Neural crest cell (in vitro differentiated cells): ENCODE measurements at regions not wholly inside any gene's neighbourhood (a gene's known extent, or its start where the extent isn't known, plus 50 kb on each side); places are given as distances from the start of the nearest gene placed in this dataset.

Source experiments
- DNase-seq: peaks from one replicate; pipeline ENCODE4 v3.0.0; 2021; ENCODE audit warnings: low read depth, mixed read lengths, low spot score
- H3K27ac Mint-ChIP-seq: one replicate; pipeline ENCODE4 v1.8.0; 2021; ENCODE audit warnings: mild to moderate bottlenecking, mixed read lengths; ENCODE audit not compliant: unreplicated experiment
- H3K27me3 Mint-ChIP-seq: 2 replicates; pipeline ENCODE4 v1.8.0; 2021; ENCODE audit warnings: low read depth, mild to moderate bottlenecking, mixed read lengths
- H3K36me3 Mint-ChIP-seq: 2 replicates; pipeline ENCODE4 v1.8.0; 2021; ENCODE audit warnings: low read depth, mild to moderate bottlenecking, mixed read lengths
- H3K4me1 Mint-ChIP-seq: 2 replicates; pipeline ENCODE4 v1.8.0; 2021; ENCODE audit warnings: mixed read lengths
- H3K4me3 Mint-ChIP-seq: one replicate; pipeline ENCODE4 v1.8.0; 2021; ENCODE audit warnings: mild to moderate bottlenecking, mixed read lengths
- H3K9me3 Mint-ChIP-seq: 2 replicates; pipeline ENCODE4 v1.8.0; 2021; ENCODE audit warnings: mixed read lengths
- CTCF ChIP-seq: fragments of 200-600 bp; sonication (generic); conservative IDR thresholded peaks from 2 replicates; pipeline ENCODE4 v1.5.0; 2021; ENCODE audit warnings: antibody characterized with exemption, mild to moderate bottlenecking

- H3K4me1 Mint-ChIP-seq: peaks cover 7% of the 10 kb centered on the region
- DNase-seq: peak; percentile 38
Measured at GRCh38 chr5:2017540-2018389, 135.0 kb upstream of the IRX4 start.

GRCh38 chr5:2015961-2016360, 133.2 kb upstream of the IRX4 start:
- peaks cover 11% of the 10 kb centered on the region for H3K4me1 Mint-ChIP-seq
- no peak for DNase-seq
- no peak overlapping the region for H3K27ac Mint-ChIP-seq
- H3K27me3 Mint-ChIP-seq: no peaks in the 10 kb centered on the region
- H3K9me3 Mint-ChIP-seq: no peaks in the 10 kb centered on the region
- H3K36me3 Mint-ChIP-seq: no peaks in the 10 kb centered on the region
- no peak for TF ChIP-seq CTCF
- H3K4me3 Mint-ChIP-seq: no peak overlapping the region

More at GRCh38 chr5:2017540-2018389, 135.0 kb upstream of the IRX4 start:
- H3K27me3 Mint-ChIP-seq: peaks cover 7% of the 10 kb centered on the region
- H3K4me3 Mint-ChIP-seq: no peak overlapping the region
- no peak overlapping the region for H3K27ac Mint-ChIP-seq
- peak; percentile 61 for TF ChIP-seq CTCF
- H3K9me3 Mint-ChIP-seq: no peaks in the 10 kb centered on the region
- H3K36me3 Mint-ChIP-seq: no peaks in the 10 kb centered on the region

- H3K4me1 Mint-ChIP-seq: peaks cover 11% of the 10 kb centered on the region
- TF ChIP-seq CTCF: no peak
- H3K4me3 Mint-ChIP-seq: no peak overlapping the region
- no peak overlapping the region for H3K27ac Mint-ChIP-seq
- H3K27me3 Mint-ChIP-seq: no peaks in the 10 kb centered on the region
- no peaks in the 10 kb centered on the region for H3K36me3 Mint-ChIP-seq
- no peak for DNase-seq
- no peaks in the 10 kb centered on the region for H3K9me3 Mint-ChIP-seq
Measured at GRCh38 chr5:2015124-2015848, 132.6 kb upstream of the IRX4 start.

- Mint-ChIP-seq H3K27me3 (no peaks in the 10 kb centered on the region), H3K4me1 (peaks cover 11% of the 10 kb centered on the region), H3K27ac (no peak overlapping the region), H3K9me3 (no peaks in the 10 kb centered on the region), H3K36me3 (no peaks in the 10 kb centered on the region), H3K4me3 (no peak overlapping the region)
- no peak for TF ChIP-seq CTCF
- DNase-seq: no peak
Measured at GRCh38 chr5:2014058-2014610, 131.4 kb upstream of the IRX4 start.

- Mint-ChIP-seq H3K27me3 (no peaks in the 10 kb centered on the region), H3K36me3 (no peaks in the 10 kb centered on the region), H3K4me1 (peaks cover 11% of the 10 kb centered on the region), H3K27ac (no peak overlapping the region), H3K4me3 (no peak overlapping the region), H3K9me3 (no peaks in the 10 kb centered on the region)
- TF ChIP-seq CTCF: no peak
- DNase-seq: no peak
Measured at GRCh38 chr5:2013301-2014057, 130.8 kb upstream of the IRX4 start.
